ENCODE measurements at regions not wholly inside any gene's neighbourhood (a gene's known extent, or its start where the extent isn't known, plus 50 kb on each side); places are given as distances from the start of the nearest gene placed in this dataset.

- no peak for DNase-seq
Measured at GRCh38 chr4:30610361-30610760, 109.8 kb upstream of the PCDH7 start.

- DNase-seq = no peak
Measured at GRCh38 chr4:30614771-30615170, 105.4 kb upstream of the PCDH7 start.

- no peak for DNase-seq
Measured at GRCh38 chr4:30616942-30617646, 103.1 kb upstream of the PCDH7 start.

- no peak for DNase-seq
Measured at GRCh38 chr4:30617836-30618235, 102.3 kb upstream of the PCDH7 start.

- no peak for DNase-seq
Measured at GRCh38 chr4:30619679-30620078, 100.5 kb upstream of the PCDH7 start.

- no peak for DNase-seq
Measured at GRCh38 chr4:30620711-30621110, 99.5 kb upstream of the PCDH7 start.

GRCh38 chr4:30630431-30630830, 89.7 kb upstream of the PCDH7 start:
- no peak for DNase-seq

- DNase-seq = no peak
Measured at GRCh38 chr4:30632751-30633150, 87.4 kb upstream of the PCDH7 start.

GRCh38 chr4:30641345-30641744, 78.8 kb upstream of the PCDH7 start:
- no peak for DNase-seq

- no peak for DNase-seq
Measured at GRCh38 chr4:30642567-30642966, 77.6 kb upstream of the PCDH7 start.

- DNase-seq = no peak
Measured at GRCh38 chr4:30653291-30653690, 66.9 kb upstream of the PCDH7 start.

- no peak for DNase-seq
Measured at GRCh38 chr4:30656828-30657227, 63.3 kb upstream of the PCDH7 start.

GRCh38 chr4:30667919-30668318, 52.2 kb upstream of the PCDH7 start:
- DNase-seq = no peak

GRCh38 chr4:30670206-30670605, 50.0 kb upstream of the PCDH7 start:
- no peak for DNase-seq

Measured in dermis blood vessel endothelial cell (primary cell).